ENCODE measurements at regions not wholly inside any gene's neighbourhood (a gene's known extent, or its start where the extent isn't known, plus 50 kb on each side); places are given as distances from the start of the nearest gene placed in this dataset.
"Not testable (repeated sequence)": the region's sequence is repeated elsewhere in the genome, so short reads cannot be mapped to it uniquely, and the experiment has no call there.

DNA sequence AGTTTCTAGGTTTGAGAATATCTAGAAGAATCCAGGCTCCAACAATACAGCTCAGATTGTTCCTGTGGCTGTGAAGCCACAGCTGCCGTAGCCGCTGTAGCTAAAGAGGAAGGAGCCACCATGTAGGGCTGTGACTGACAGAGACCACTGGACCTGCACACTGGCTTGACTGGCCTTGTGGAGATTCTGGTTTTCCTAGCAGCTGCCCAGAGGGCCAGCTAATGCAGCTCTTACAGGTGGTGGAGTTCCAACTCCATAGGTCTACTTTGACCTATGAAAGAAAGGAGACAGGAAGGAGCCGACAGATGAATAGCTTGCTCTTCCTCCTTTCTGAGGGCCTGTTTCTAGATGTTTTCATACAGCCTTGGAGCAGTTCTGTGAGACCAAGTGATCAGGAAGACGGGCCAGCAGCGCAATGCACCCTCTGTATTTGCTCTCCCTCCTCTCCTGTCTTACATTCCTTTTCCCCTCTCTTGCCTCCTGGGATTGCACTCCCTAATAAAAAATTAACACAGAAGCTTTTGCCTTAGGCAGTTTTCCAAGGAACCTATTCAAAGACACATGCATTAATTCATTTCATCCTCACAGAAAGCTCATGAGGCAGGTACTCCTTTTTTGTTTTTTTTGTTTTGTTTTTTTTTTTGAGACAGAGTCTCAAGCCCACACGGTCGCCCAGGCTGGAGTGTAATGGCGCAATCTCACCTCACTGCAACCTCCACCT is 51.8 kb upstream of the MYB start:
- DNase-seq (ENCODE audit: extremely low read depth in 1 of 2, low read depth in 1 of 2) = no peak

GRCh38 chr6:135128268-135128914 is 52.7 kb upstream of the MYB start:
- DNase-seq (ENCODE audit: extremely low read depth in 1 of 2, low read depth in 1 of 2) = peak in 1 of 2 donors; percentile 7

DNA sequence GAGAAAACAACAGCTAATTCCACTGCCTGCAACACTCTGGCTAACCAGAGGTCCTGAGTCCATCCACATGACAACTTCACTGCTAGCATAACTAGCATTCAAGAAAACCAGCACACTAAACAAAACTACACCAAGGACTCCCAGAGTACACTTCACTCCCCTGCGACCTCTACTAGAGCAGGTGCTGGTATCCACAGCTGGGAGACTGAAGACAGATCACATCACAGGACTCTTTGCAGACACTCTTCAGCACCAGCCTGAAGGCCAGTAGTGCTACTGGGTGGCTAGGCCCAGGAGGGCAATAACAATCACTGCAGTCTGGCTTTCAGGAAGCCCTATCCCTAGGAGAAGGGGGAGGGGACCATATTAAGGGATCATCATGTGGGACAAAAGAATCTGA is 54.4 kb upstream of the MYB start:
- no peak for DNase-seq (ENCODE audit: extremely low read depth in 1 of 2, low read depth in 1 of 2)

DNA sequence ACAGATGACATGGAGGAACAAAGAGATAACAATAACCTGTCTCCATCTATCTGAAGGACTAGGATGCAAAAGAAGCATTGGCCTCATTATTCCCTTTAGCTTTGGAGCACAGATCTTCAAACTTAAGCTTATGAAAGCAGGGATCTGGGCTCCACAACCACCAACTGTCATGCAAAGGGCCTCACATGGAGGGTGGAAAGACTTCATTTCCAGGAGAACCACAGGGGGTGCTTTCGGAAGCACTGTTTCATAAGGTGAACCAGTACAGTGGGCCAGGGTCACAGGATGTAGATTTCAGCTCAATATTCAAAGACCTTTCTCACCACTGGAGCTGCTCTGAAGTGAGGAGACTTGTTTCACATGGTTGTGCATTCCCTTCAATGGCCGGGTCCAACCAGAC is 55.1 kb upstream of the MYB start:
- DNase-seq (ENCODE audit: extremely low read depth in 1 of 2, low read depth in 1 of 2) = no peak

DNA sequence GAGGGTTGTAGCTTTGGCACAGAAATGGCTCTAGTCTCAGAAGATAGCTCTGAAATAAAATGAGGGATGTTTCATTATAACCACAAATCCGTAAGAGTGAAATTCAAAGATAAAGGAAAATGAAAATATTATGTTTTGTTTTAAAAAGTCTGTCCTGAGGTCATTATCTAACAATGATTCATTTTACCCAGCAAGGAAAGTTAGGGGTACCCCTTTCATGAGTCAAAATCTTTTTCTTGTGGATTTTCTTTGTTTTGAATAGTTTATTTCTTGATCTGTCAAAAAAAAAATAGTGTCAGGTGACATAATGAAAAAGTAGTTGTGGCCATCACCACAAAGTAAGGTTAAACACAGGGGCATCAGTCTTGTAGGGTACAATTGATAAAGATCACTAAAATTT is 59.7 kb upstream of the MYB start:
- no peak for DNase-seq (ENCODE audit: extremely low read depth in 1 of 2, low read depth in 1 of 2)

GRCh38 chr6:135118134-135118730 is 62.9 kb upstream of the MYB start:
- no peak for DNase-seq (ENCODE audit: extremely low read depth in 1 of 2, low read depth in 1 of 2)

GRCh38 chr6:135117413-135117968 is 62.9 kb upstream of the HBS1L start:
- DNase-seq (ENCODE audit: extremely low read depth in 1 of 2, low read depth in 1 of 2) = no peak

GRCh38 chr6:135116571-135116970 is 61.9 kb upstream of the HBS1L start:
- DNase-seq (ENCODE audit: extremely low read depth in 1 of 2, low read depth in 1 of 2) = no peak

- DNase-seq (ENCODE audit: extremely low read depth in 1 of 2, low read depth in 1 of 2) = no peak
These were observed 61.2 kb upstream of the HBS1L start for GRCh38 chr6:135115834-135116233.

DNA sequence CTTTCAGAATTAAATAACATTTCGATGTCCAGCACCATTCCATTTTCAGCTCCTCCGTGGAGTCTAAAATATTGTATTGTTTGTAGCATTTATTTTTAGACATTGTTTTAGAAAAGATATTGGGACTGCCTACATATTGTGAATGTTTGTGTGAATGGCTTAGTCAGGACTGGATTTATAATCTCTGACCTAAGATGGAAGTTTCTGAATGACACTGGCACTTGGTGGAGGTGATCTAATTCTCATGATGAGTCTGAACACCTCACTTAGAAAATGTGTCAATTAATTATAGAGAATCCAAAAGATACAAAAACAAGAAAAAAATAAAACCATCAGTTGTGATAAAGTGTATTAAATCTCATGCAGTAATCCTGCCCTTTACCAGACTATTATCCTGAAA is 60.8 kb upstream of the HBS1L start:
- DNase-seq (ENCODE audit: extremely low read depth in 1 of 2, low read depth in 1 of 2) = no peak

DNA sequence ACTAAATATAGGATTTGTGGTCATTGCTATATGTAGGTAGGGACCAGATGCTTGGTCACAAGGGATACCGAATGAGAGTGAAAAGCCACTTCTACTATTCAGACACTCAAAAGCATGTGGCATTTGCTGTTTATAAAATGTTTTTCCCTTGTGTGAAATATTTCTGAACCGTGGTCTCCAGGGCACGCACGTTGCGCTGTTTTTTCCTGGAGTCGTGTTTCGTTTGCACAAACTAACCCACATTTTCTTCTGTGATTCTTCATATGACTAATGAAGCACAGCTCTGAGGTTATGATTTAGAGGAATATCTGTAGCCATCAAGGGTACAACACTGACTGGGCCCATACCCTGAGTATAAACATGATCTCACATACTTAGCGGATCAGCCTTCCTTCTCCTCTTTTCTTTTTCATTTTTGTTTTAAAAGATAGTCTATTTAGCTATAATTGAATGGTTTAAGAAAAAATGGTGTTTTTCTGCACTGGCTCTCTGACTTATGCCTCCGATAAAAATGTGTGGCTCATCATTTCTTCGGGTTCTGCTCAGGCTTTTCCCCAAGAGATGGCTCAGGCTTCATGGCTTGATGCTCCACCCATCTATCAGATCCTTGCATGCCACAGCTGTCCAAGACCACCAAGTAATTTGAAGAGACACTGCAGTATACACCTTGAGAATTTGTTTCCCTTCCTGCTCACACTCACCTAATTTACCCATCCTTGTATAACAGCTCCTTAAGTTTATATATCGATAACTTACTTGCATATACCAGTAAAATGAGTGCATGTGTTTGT is 59.9 kb upstream of the HBS1L start:
- no peak for DNase-seq (ENCODE audit: extremely low read depth in 1 of 2, low read depth in 1 of 2)

GRCh38 chr6:135113860-135114259 is 59.2 kb upstream of the HBS1L start:
- no peak for DNase-seq (ENCODE audit: extremely low read depth in 1 of 2, low read depth in 1 of 2)

DNA sequence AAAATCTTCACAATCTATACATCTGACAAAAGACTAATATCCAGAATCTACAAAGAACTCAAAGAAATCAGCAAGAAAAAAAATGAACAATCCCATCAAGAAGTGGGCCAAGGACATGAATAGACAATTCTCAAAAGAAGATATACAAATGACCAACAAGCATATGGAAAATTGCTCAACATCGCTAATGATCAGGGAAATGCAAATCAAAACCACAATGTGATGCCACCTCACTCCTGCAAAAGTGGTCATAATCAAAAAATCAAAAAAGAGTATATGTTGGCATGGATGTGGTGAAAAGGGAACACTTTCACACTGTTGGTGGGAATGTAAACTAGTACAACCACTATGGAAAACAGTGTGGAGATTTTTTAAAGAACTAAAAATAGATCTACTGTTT is 58.3 kb upstream of the HBS1L start:
- not testable (repeated sequence) for DNase-seq (ENCODE audit: extremely low read depth in 1 of 2, low read depth in 1 of 2)

DNA sequence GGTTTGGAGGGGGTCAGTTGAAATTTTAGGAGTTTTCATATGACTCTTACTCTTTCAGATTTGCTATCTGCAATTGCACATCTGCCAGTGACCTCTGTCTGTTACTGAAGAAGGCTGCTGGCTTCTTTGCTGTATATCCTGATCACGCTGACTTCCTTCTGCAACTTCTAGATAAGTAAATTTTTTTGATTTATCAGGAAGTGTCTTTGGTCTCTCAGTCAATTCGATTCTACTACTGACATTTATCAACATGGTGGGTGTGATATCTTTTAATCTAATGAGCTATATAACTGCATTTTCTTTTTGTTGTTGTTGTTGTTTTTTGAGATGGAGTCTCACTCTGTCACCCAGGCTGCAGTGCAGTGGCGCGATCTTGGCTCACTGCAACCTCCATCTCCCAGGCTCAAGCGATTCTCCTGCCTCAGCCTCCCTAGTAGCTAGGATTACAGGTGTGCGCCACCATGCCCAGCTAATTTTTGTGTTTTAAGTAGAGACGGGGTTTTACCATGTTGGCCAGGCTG is 55.7 kb upstream of the HBS1L start:
- not testable (repeated sequence) for DNase-seq (ENCODE audit: extremely low read depth in 1 of 2, low read depth in 1 of 2)

GRCh38 chr6:135109761-135110160 is 55.1 kb upstream of the HBS1L start:
- DNase-seq (ENCODE audit: extremely low read depth in 1 of 2, low read depth in 1 of 2) = no peak

GRCh38 chr6:135108692-135109091 is 54.1 kb upstream of the HBS1L start:
- no peak for DNase-seq (ENCODE audit: extremely low read depth in 1 of 2, low read depth in 1 of 2)

- DNase-seq (ENCODE audit: extremely low read depth in 1 of 2, low read depth in 1 of 2) = no peak
These were observed 52.0 kb upstream of the HBS1L start for GRCh38 chr6:135106611-135107010.

DNA sequence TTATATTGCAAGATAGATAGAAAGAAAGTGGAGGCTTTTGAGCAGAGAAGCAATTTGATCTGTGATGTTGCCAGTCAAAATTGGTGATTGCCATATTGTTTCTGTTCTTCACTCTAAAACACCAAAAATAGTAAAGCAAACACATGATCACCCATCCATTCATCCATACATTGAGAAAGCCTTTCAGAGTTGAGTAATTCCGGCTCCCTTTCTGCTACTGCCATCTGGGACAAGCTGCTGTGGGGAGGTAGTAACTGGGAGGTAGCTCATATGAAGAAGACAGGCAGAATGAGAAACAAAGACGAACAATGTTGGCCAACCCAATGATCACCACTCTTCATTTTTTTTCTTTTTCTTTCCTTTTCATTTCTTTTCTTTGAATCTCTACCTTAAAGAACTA is 51.1 kb upstream of the HBS1L start:
- no peak for DNase-seq (ENCODE audit: extremely low read depth in 1 of 2, low read depth in 1 of 2)

- no peak for DNase-seq (ENCODE audit: extremely low read depth in 1 of 2, low read depth in 1 of 2)
These were observed 50.7 kb upstream of the HBS1L start for GRCh38 chr6:135105299-135105698.
